Body of pancreas (tissue), 4 donors: ENCODE measurements at regions not wholly inside any gene's neighbourhood (a gene's known extent, or its start where the extent isn't known, plus 50 kb on each side); places are given as distances from the start of the nearest gene placed in this dataset.

Source experiments
- ATAC-seq: fragments of 150-250 bp; one replicate; pipeline ENCODE4 v1.9.1; 2016
- DNase-seq, 4 donors: peaks; one replicate each; pipeline ENCODE4 v3.0.0-alpha.2; 2019
- H3K27ac ChIP-seq, 4 donors: fragments of 200-600 bp; sonication (generic); 1 replicate in 3 of 4; 2 replicates in 1 of 4; pipeline versions ENCODE4 v1.5.1 to v1.6.1; 2016 to 2019; ENCODE audit warnings: mild to moderate bottlenecking in 1 of 4, mixed read lengths in 1 of 4, moderate library complexity in 1 of 4
- H3K27me3 ChIP-seq, 2 donors: fragments of 200-600 bp; sonication (generic); one replicate each; pipeline ENCODE4 v1.6.0; 2016; ENCODE audit warnings: mild to moderate bottlenecking in 1 of 2
- H3K36me3 ChIP-seq, 2 donors: fragments of 200-600 bp; sonication (generic); replicated peaks in 1 of 2; 2 replicates each; pipeline ENCODE4 v1.5.1; 2016; ENCODE audit warnings: low read depth in 2 of 2; ENCODE audit not compliant: insufficient read depth in 1 of 2
- H3K4me1 ChIP-seq: fragments of 200-600 bp; sonication (generic); one replicate; pipeline ENCODE4 v1.6.0; 2016
- H3K4me3 ChIP-seq, 2 donors: fragments of 200-600 bp; sonication (generic); 1 replicate in 1 of 2; 2 replicates in 1 of 2; pipeline ENCODE4 v1.5.1; 2016 to 2019
- H3K9me3 ChIP-seq, 3 donors: fragments of 200-600 bp; sonication (generic); 1 replicate in 2 of 3; 2 replicates in 1 of 3; pipeline ENCODE4 v1.5.1; 2016
- CTCF ChIP-seq, 7 experiments: fragments of 450-650 bp in 4 of 7; fragments of 200-600 bp in 3 of 7; sonication (generic) in 3 of 7; IDR thresholded peaks; one replicate each; pipeline ENCODE4 v1.5.1; 2016 to 2019; ENCODE audit warnings: antibody characterized with exemption in 7 of 7
- POLR2A ChIP-seq, 3 donors: fragments of 450-650 bp; IDR thresholded peaks; one replicate each; pipeline ENCODE4 v1.6.1; 2016; ENCODE audit warnings: antibody characterized with exemption in 3 of 3, mild to moderate bottlenecking in 2 of 3
- WGBS, 2 donors: methylation state at CpG; one replicate each; pipeline ENCODE4 v1.1.5; 2017; 5-methylcytosine and 5-hydroxymethylcytosine counted together
- intact Hi-C: fragments of 100-400 bp; cut with DNase I; formaldehyde crosslinking; loops from one replicate; pipeline ENCODE4 v1.15.1; 2023

GRCh38 chr16:26214581-26215174 is 522.9 kb downstream of the HS3ST4 start:
- 11 to 12% methylated on average over 9 of the region's 9 CpGs for WGBS, 2 donors
- intact Hi-C loops: no loop called here
- H3K36me3 ChIP-seq: no peaks in the 10 kb centered on the region
- no peak for DNase-seq
- H3K9me3 ChIP-seq: no peaks in the 10 kb centered on the region
- no peak for TF ChIP-seq POLR2A (IDR thresholded peaks at IDR 0.05)
- TF ChIP-seq CTCF (IDR thresholded peaks at IDR 0.05): no peak
- H3K27me3 ChIP-seq: no peaks in the 10 kb centered on the region
- H3K4me3 ChIP-seq: no peak overlapping the region
- no peaks in the 10 kb centered on the region for H3K4me1 ChIP-seq
- no peak for ATAC-seq
- H3K27ac ChIP-seq: no peak overlapping the region

DNA sequence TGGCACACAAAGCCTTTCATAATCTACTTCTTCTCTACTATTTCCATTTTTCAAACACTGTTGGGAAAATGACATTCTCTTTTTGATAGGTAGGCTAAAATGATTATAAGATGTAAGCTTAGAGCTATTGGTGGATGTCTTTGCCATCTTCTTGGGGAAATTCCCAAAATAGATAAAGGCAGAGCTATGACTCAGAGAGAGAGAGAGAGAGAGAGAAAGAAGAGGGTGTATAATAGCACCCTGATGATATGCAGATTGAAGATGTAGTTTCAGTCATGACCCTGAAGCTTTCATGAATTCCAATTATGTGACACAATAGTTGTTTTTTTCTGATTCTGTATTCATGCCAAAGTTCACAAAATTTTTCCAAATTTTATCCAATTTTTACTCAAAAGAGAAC is 529.1 kb downstream of the HS3ST4 start:
- Histone ChIP-seq H3K9me3 (no peaks in the 10 kb centered on the region), H3K4me3 (no peak overlapping the region), H3K36me3 (no peaks in the 10 kb centered on the region), H3K27ac (no peak overlapping the region), H3K4me1 (no peaks in the 10 kb centered on the region), H3K27me3 (no peaks in the 10 kb centered on the region)
- TF ChIP-seq POLR2A (IDR thresholded peaks at IDR 0.05): no peak
- TF ChIP-seq CTCF (IDR thresholded peaks at IDR 0.05): no peak
- no peak for ATAC-seq
- intact Hi-C loops: no loop called here
- no peak for DNase-seq

DNA sequence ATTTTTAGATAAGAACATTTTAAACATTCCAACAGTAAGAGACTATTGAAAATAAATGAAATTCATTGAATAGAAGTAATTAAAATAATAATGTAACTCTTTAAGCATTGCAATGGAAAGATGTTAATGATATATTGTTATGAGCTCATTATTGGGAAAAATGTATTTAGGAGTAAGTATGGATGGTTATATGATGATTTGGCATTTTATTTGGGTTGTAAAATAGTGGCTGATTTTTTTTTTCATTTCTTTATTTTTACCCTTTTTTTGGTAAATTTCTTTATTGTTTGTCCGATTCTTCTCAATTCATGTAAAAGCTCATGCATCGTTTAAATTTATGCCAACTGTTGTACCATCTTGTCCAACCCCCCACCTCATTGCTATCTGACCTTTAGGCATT is 539.9 kb downstream of the HS3ST4 start:
- Histone ChIP-seq H3K9me3 (no peaks in the 10 kb centered on the region), H3K4me1 (no peaks in the 10 kb centered on the region), H3K27me3 (no peaks in the 10 kb centered on the region), H3K36me3 (no peaks in the 10 kb centered on the region), H3K27ac (no peak overlapping the region), H3K4me3 (no peak overlapping the region)
- no peak for DNase-seq
- WGBS, 2 donors: 70 to 79% methylated on average over 2 of the region's 2 CpGs
- TF ChIP-seq CTCF (IDR thresholded peaks at IDR 0.05) (no peak), POLR2A (IDR thresholded peaks at IDR 0.05) (no peak)
- intact Hi-C loops: no loop called here
- no peak for ATAC-seq

- no peaks in the 10 kb centered on the region for H3K9me3 ChIP-seq
- 70 to 78% methylated on average over 5 to 6 of the region's 6 CpGs for WGBS, 2 donors
- no peak overlapping the region for H3K4me3 ChIP-seq
- intact Hi-C loops: no loop called here
- ATAC-seq: no peak
- H3K27me3 ChIP-seq: no peaks in the 10 kb centered on the region
- no peak for DNase-seq
- no peaks in the 10 kb centered on the region for H3K4me1 ChIP-seq
- no peaks in the 10 kb centered on the region for H3K36me3 ChIP-seq
- no peak for TF ChIP-seq CTCF (IDR thresholded peaks at IDR 0.05)
- H3K27ac ChIP-seq: no peak overlapping the region
Observed at GRCh38 chr16:26240807-26241206, 549.0 kb downstream of the HS3ST4 start.

GRCh38 chr16:26247063-26247462 is 555.3 kb downstream of the HS3ST4 start:
- ATAC-seq (no peak), DNase-seq (no peak)
- intact Hi-C loops: no loop called here
- 33 to 48% methylated on average over 1 of the region's 1 CpG for WGBS, 2 donors
- Histone ChIP-seq H3K27me3 (no peaks in the 10 kb centered on the region), H3K4me1 (no peaks in the 10 kb centered on the region), H3K4me3 (no peak overlapping the region), H3K27ac (no peak overlapping the region), H3K9me3 (no peaks in the 10 kb centered on the region), H3K36me3 (no peaks in the 10 kb centered on the region)
- TF ChIP-seq POLR2A (IDR thresholded peaks at IDR 0.05) (no peak), CTCF (IDR thresholded peaks at IDR 0.05) (no peak)
